ENCODE measurements at regions not wholly inside any gene's neighbourhood (a gene's known extent, or its start where the extent isn't known, plus 50 kb on each side); places are given as distances from the start of the nearest gene placed in this dataset.
"Not testable (repeated sequence)": the region's sequence is repeated elsewhere in the genome, so short reads cannot be mapped to it uniquely, and the experiment has no call there.

- DNase-seq (ENCODE audit: low read depth) = no peak
- in situ Hi-C loops (cut with HindIII; ENCODE audit: low sequenced_read_pairs) = no loop called here
- H3K4me3 ChIP-seq (ENCODE audit: low read depth, low read length) = no peak overlapping the region
- TF ChIP-seq CTCF (IDR thresholded peaks at IDR 0.05; ENCODE audit: low read depth, low read length, missing control alignments) = no peak
Measured at GRCh38 chr14:25308244-25308643, 258.3 kb upstream of the STXBP6 start.

GRCh38 chr14:25303934-25304333 lies 254.0 kb upstream of the STXBP6 start:
- TF ChIP-seq CTCF (IDR thresholded peaks at IDR 0.05; ENCODE audit: low read depth, low read length, missing control alignments) = no peak
- no peak for DNase-seq (ENCODE audit: low read depth)
- in situ Hi-C loops (cut with HindIII; ENCODE audit: low sequenced_read_pairs) = no loop called here
- no peak overlapping the region for H3K4me3 ChIP-seq (ENCODE audit: low read depth, low read length)

- in situ Hi-C loops (cut with HindIII; ENCODE audit: low sequenced_read_pairs) = no loop called here
- no peak overlapping the region for H3K4me3 ChIP-seq (ENCODE audit: low read depth, low read length)
- no peak for TF ChIP-seq CTCF (IDR thresholded peaks at IDR 0.05; ENCODE audit: low read depth, low read length, missing control alignments)
- DNase-seq (ENCODE audit: low read depth) = no peak
Measured at GRCh38 chr14:25298238-25298637, 248.3 kb upstream of the STXBP6 start.

- in situ Hi-C loops (cut with HindIII; ENCODE audit: low sequenced_read_pairs); DNase-seq (ENCODE audit: low read depth); H3K4me3 ChIP-seq (ENCODE audit: low read depth, low read length): not testable (repeated sequence)
Measured at GRCh38 chr14:25290154-25290553, 240.2 kb upstream of the STXBP6 start.

GRCh38 chr14:25274529-25274928 lies 224.6 kb upstream of the STXBP6 start:
- no peak overlapping the region for H3K4me3 ChIP-seq (ENCODE audit: low read depth, low read length)
- in situ Hi-C loops (cut with HindIII; ENCODE audit: low sequenced_read_pairs) = no loop called here
- TF ChIP-seq CTCF (IDR thresholded peaks at IDR 0.05; ENCODE audit: low read depth, low read length, missing control alignments) = no peak
- no peak for DNase-seq (ENCODE audit: low read depth)

- no peak for TF ChIP-seq CTCF (IDR thresholded peaks at IDR 0.05; ENCODE audit: low read depth, low read length, missing control alignments)
- no peak for DNase-seq (ENCODE audit: low read depth)
- H3K4me3 ChIP-seq (ENCODE audit: low read depth, low read length) = no peak overlapping the region
- in situ Hi-C loops (cut with HindIII; ENCODE audit: low sequenced_read_pairs) = no loop called here
Measured at GRCh38 chr14:25267186-25267585, 217.2 kb upstream of the STXBP6 start.

- TF ChIP-seq CTCF (IDR thresholded peaks at IDR 0.05; ENCODE audit: low read depth, low read length, missing control alignments) = no peak
- no peak overlapping the region for H3K4me3 ChIP-seq (ENCODE audit: low read depth, low read length)
- in situ Hi-C loops (cut with HindIII; ENCODE audit: low sequenced_read_pairs) = no loop called here
- DNase-seq (ENCODE audit: low read depth) = no peak
Measured at GRCh38 chr14:25259470-25259869, 209.5 kb upstream of the STXBP6 start.
